GM12878 (cell line): ENCODE measurements at regions not wholly inside any gene's neighbourhood (a gene's known extent, or its start where the extent isn't known, plus 50 kb on each side); places are given as distances from the start of the nearest gene placed in this dataset.

Experiments
- ATAC-seq: fragments of 200-7000 bp; cut with Tn5 transposase; 3 replicates; pipeline ENCODE4 v1.9.1; 2020; ENCODE audit warnings: mild to moderate bottlenecking, moderate library complexity
- BruUV-seq: library from RNA; stranded (reverse); fragments of 400-500 nt; replicated peaks from 2 replicates; lab custom pipeline; 2021; lab: Mats Ljungman, UMichigan
- CTCF ChIA-PET: fragments of 300-600 bp; sonication (Branson Sonifier 250); formaldehyde crosslinking; extraction: SDS; loops from one replicate; lab custom pipeline; 2021; ENCODE audit warnings: inconsistent platforms; lab: Yijun Ruan, JAX
- POLR2A ChIA-PET: fragments of 350-600 bp; formaldehyde crosslinking; extraction: SDS; loops from one replicate; lab custom pipeline; 2021; ENCODE audit warnings: inconsistent platforms; lab: Charles Lee
- RAD21 ChIA-PET: fragments of 300-600 bp; sonication (Branson Sonifier 250); formaldehyde crosslinking; loops from one replicate; lab custom pipeline; 2023; ENCODE audit warnings: antibody characterized with exemption; ENCODE audit not compliant: unreplicated experiment; lab: Charles Lee
- SMC1A ChIA-PET: fragments of 300-600 bp; sonication (Branson Sonifier 250); formaldehyde crosslinking; loops from one replicate; lab custom pipeline; 2023; ENCODE audit not compliant: unreplicated experiment, uncharacterized antibody; lab: Charles Lee
- DNase-seq: peaks from one replicate; pipeline ENCODE4 v3.0.0-alpha.2; 2011; ENCODE audit warnings: low read depth, low spot score
- FAIRE-seq: peaks from 3 replicates; lab custom pipeline; 2011; peaks lifted over from hg19 to GRCh38; lab: Jason Lieb, UNC
- H2AFZ ChIP-seq: 2 replicates; pipeline ENCODE4 v1.6.0; 2011; ENCODE audit warnings: low read depth, low read length, control low read depth; ENCODE audit not compliant: control insufficient read depth
- H3K27ac ChIP-seq: 2 replicates; pipeline ENCODE4 v1.5.1; 2011; ENCODE audit warnings: control low read depth; ENCODE audit not compliant: control insufficient read depth, insufficient read depth
- H3K27me3 ChIP-seq, 2 experiments: replicated peaks in 1 of 2; 2 replicates each; pipeline versions ENCODE4 v1.6.0 to v1.6.1; 2011; ENCODE audit warnings: low read length in 1 of 2; ENCODE audit not compliant: control insufficient read depth in 2 of 2, insufficient read depth in 2 of 2
- H3K36me3 ChIP-seq, 2 experiments: 2 replicates each; pipeline ENCODE4 v1.5.1; 2011; ENCODE audit warnings: low read length in 1 of 2; ENCODE audit not compliant: control insufficient read depth in 2 of 2, insufficient read depth in 2 of 2
- H3K4me1 ChIP-seq: 2 replicates; pipeline ENCODE4 v1.6.1; 2011; ENCODE audit warnings: mild to moderate bottlenecking, low read length, moderate library complexity, mixed read lengths; ENCODE audit not compliant: control insufficient read depth, insufficient read depth
- H3K4me2 ChIP-seq: 2 replicates; pipeline ENCODE4 v1.6.0; 2011; ENCODE audit warnings: control low read depth; ENCODE audit not compliant: control insufficient read depth, insufficient read depth
- H3K4me3 ChIP-seq: fragments of 200-600 bp; sonication (generic); 2 replicates; pipeline ENCODE4 v1.5.1; 2016
- H3K79me2 ChIP-seq: 2 replicates; pipeline ENCODE4 v1.6.0; 2011; ENCODE audit warnings: low read length; ENCODE audit not compliant: control insufficient read depth, insufficient read depth
- H3K9ac ChIP-seq: 2 replicates; pipeline ENCODE4 v1.8.0; 2011; ENCODE audit warnings: low read length, control low read depth, mixed read lengths; ENCODE audit not compliant: control insufficient read depth, insufficient read depth
- H3K9me3 ChIP-seq: replicated peaks from 3 replicates; pipeline ENCODE4 v1.5.1; 2011; ENCODE audit warnings: mild to moderate bottlenecking, low read length; ENCODE audit not compliant: control insufficient read depth, insufficient read depth
- H4K20me1 ChIP-seq: 2 replicates; pipeline ENCODE4 v1.6.0; 2011; ENCODE audit not compliant: control insufficient read depth, insufficient read depth
- CHD1 ChIP-seq: IDR thresholded peaks from 2 replicates; pipeline ENCODE4 v1.6.1; 2012; ENCODE audit warnings: low read depth, low read length, improper control_type of control experiment
- CREB1 ChIP-seq: IDR thresholded peaks from 2 replicates; pipeline ENCODE4 v1.6.1; 2012; ENCODE audit warnings: low read depth, mild to moderate bottlenecking, inconsistent platforms
- EGR1 ChIP-seq, 2 experiments: IDR thresholded peaks; 1 replicate in 1 of 2; 2 replicates in 1 of 2; pipeline ENCODE4 v1.6.1; 2011 to 2012; ENCODE audit warnings: low read depth in 2 of 2, low read length in 2 of 2, borderline replicate concordance in 1 of 2, mild to moderate bottlenecking in 1 of 2, moderate library complexity in 1 of 2
- JUND ChIP-seq: IDR thresholded peaks from 2 replicates; pipeline ENCODE4 v1.6.1; 2012; ENCODE audit warnings: low read depth, mild to moderate bottlenecking, low read length, improper control_type of control experiment, moderate library complexity
- MYB ChIP-seq: fragments of 150-350 bp; IDR thresholded peaks from 2 replicates; pipeline ENCODE4 v1.6.1; 2014; ENCODE audit warnings: mild to moderate bottlenecking, low read depth, low read length, borderline replicate concordance
- NFYB ChIP-seq: IDR thresholded peaks from 2 replicates; pipeline ENCODE4 v1.6.1; 2011; ENCODE audit warnings: low read depth, mild to moderate bottlenecking, low read length, improper control_type of control experiment, moderate library complexity; ENCODE audit not compliant: insufficient read depth
- NR2F1 ChIP-seq: fragments of 450-650 bp; conservative IDR thresholded peaks from 2 replicates; pipeline ENCODE4 v1.6.1; 2017; ENCODE audit warnings: mild to moderate bottlenecking
- NRF1 ChIP-seq: conservative IDR thresholded peaks from 2 replicates; pipeline ENCODE4 v1.6.1; 2011; ENCODE audit warnings: mild to moderate bottlenecking, low read depth, low read length, improper control_type of control experiment
- POLR2AphosphoS2 ChIP-seq: IDR thresholded peaks from 2 replicates; pipeline ENCODE4 v1.6.1; 2011; ENCODE audit warnings: low read depth, mild to moderate bottlenecking, low read length, improper control_type of control experiment, moderate library complexity
- POLR2AphosphoS5 ChIP-seq: IDR thresholded peaks from 2 replicates; pipeline ENCODE4 v1.6.1; 2011; ENCODE audit warnings: mild to moderate bottlenecking, low read length, inconsistent platforms
- RAD51 ChIP-seq: fragments of 450-650 bp; IDR thresholded peaks from 2 replicates; pipeline ENCODE4 v1.6.1; 2016; ENCODE audit warnings: moderate library complexity, mild to moderate bottlenecking, inconsistent platforms
- RBBP5 ChIP-seq: fragments of 200-600 bp; sonication (generic); conservative IDR thresholded peaks from 2 replicates; pipeline ENCODE4 v1.6.1; 2016
- RCOR1 ChIP-seq: conservative IDR thresholded peaks from 2 replicates; pipeline ENCODE4 v1.6.1; 2012; ENCODE audit warnings: low read depth, low read length, improper control_type of control experiment
- SMC3 ChIP-seq: IDR thresholded peaks from 2 replicates; pipeline ENCODE4 v1.6.1; 2011; ENCODE audit warnings: low read length, improper control_type of control experiment, borderline replicate concordance
- SP1 ChIP-seq: IDR thresholded peaks from one replicate; pipeline ENCODE4 v1.6.1; 2011; ENCODE audit warnings: low read depth, low read length
- SREBF2 ChIP-seq: IDR thresholded peaks from 2 replicates; pipeline ENCODE4 v1.6.1; 2012; ENCODE audit warnings: mild to moderate bottlenecking, low read length
- SRF ChIP-seq, 2 experiments: IDR thresholded peaks; 2 replicates each; pipeline ENCODE4 v1.6.1; 2011; ENCODE audit warnings: low read depth in 2 of 2, low read length in 2 of 2, mild to moderate bottlenecking in 1 of 2, moderate library complexity in 1 of 2
- SUPT20H ChIP-seq: IDR thresholded peaks from 2 replicates; pipeline ENCODE4 v1.6.1; 2011; ENCODE audit warnings: low read depth, mild to moderate bottlenecking, low read length, moderate library complexity, borderline replicate concordance; ENCODE audit not compliant: control insufficient read depth
- TCF12 ChIP-seq: IDR thresholded peaks from 2 replicates; pipeline ENCODE4 v1.6.1; 2011; ENCODE audit warnings: low read depth, mild to moderate bottlenecking, low read length
- WGBS: methylation state at CpG from one replicate; pipeline ENCODE4 v1.1.6; 2016; ENCODE audit warnings: low lambda C conversion rate; ENCODE audit not compliant: insufficient replicate concordance, insufficient coverage; ENCODE audit errors: missing lambda C conversion rate; 5-methylcytosine and 5-hydroxymethylcytosine counted together
- in situ Hi-C: fragments of 300-500 bp; cut with MboI; formaldehyde crosslinking; loops from 9 replicates; pipeline ENCODE4 v1.14.3; 2018; ENCODE audit warnings: mixed read lengths
- intact Hi-C: fragments of 100-400 bp; cut with micrococcal nuclease; formaldehyde crosslinking; loops from one replicate; pipeline ENCODE4 v1.14.2; 2022; ENCODE audit not compliant: unreplicated experiment
- TF ChIP-seq, protein P1 (sequence below): fragments of 450-650 bp; IDR thresholded peaks from 2 replicates; pipeline ENCODE4 v1.6.1; 2017; ENCODE audit warnings: mild to moderate bottlenecking

GRCh38 chr16:65306300-65306699 is 184.4 kb upstream of the CDH11 start (continued):
- TF ChIP-seq SRF (IDR thresholded peaks at IDR 0.05; ENCODE audit: low read depth in 2 of 2, low read length in 2 of 2) (no peak), NR2F1 (no peak), RCOR1 (no peak)

DNA sequence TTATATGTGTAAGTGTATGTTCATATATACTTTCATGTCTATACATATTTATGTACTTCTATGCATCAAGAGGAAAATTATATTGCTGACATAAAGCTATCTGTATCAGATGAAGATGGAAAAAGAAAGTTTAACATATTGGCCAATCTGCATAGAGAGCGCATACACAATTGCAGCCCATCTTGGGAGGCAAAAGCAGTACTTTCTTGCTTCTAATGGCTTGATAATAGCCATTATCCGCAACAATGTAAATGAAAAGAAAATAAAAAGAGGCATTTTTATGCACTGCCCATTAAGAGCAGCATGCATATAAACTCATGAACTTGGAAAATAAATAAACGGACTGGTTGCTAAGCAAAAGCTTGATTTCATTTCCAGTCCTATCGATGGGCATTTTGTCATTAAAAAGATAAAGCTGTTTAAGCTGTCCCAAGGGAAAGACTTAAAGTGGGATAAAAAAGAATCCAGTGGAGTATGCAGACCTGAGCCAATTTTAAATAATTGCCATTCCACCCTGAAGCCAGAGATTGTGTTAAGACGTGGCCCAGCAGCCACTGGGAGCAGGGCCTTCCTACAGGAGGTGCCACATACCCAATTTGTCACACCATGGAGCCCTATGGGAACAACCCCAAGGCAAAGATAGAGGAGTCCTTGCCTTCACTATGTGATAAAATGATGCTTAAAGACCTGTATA is 183.6 kb upstream of the CDH11 start:
- TF ChIP-seq SUPT20H (no peak), RBBP5 (no peak), NFYB (no peak), SREBF2 (no peak), POLR2AphosphoS2 (no peak), CHD1 (no peak), POLR2AphosphoS5 (no peak), CREB1 (no peak), SMC3 (no peak), MYB (no peak), SP1 (no peak), JUND (no peak), NRF1 (no peak), RAD51 (no peak), EGR1 (IDR thresholded peaks at IDR 0.05; ENCODE audit: borderline replicate concordance in 1 of 2, low read depth in 2 of 2, low read length in 2 of 2) (no peak), TCF12 (no peak)
- TF ChIP-seq, protein P1, sequence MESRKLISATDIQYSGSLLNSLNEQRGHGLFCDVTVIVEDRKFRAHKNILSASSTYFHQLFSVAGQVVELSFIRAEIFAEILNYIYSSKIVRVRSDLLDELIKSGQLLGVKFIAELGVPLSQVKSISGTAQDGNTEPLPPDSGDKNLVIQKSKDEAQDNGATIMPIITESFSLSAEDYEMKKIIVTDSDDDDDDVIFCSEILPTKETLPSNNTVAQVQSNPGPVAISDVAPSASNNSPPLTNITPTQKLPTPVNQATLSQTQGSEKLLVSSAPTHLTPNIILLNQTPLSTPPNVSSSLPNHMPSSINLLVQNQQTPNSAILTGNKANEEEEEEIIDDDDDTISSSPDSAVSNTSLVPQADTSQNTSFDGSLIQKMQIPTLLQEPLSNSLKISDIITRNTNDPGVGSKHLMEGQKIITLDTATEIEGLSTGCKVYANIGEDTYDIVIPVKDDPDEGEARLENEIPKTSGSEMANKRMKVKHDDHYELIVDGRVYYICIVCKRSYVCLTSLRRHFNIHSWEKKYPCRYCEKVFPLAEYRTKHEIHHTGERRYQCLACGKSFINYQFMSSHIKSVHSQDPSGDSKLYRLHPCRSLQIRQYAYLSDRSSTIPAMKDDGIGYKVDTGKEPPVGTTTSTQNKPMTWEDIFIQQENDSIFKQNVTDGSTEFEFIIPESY: no peak
- ATAC-seq: no peak
- H3K9ac ChIP-seq: no peak overlapping the region
- H3K27ac ChIP-seq: no peak overlapping the region
- no TSS peak for BruUV-seq
- in situ Hi-C loops: no loop called here
- no peaks in the 10 kb centered on the region for H3K4me1 ChIP-seq
- H3K36me3 ChIP-seq: no peaks in the 10 kb centered on the region
- POLR2A ChIA-PET: no interaction called here
- DNase-seq: no peak
- no peak for FAIRE-seq
- H3K79me2 ChIP-seq: no peaks in the 10 kb centered on the region
- intact Hi-C loops: no loop called here
- H3K4me3 ChIP-seq: no peak overlapping the region
- SMC1A ChIA-PET: interaction anchor here (0.6 kb wide), 1 partner anchor 32 kb away, joined by 3 read pairs; no protein-coding TSS in a partner anchor
- no peak overlapping the region for H2AFZ ChIP-seq
- no peaks in the 10 kb centered on the region for H3K27me3 ChIP-seq
- WGBS: 26% methylated on average over 5 of the region's 5 CpGs
- CTCF ChIA-PET: no interaction called here
- RAD21 ChIA-PET: no interaction called here
- no peak overlapping the region for H3K4me2 ChIP-seq
- no peaks in the 10 kb centered on the region for H4K20me1 ChIP-seq
- H3K9me3 ChIP-seq: no peaks in the 10 kb centered on the region
